ENCODE measurements at regions not wholly inside any gene's neighbourhood (a gene's known extent, or its start where the extent isn't known, plus 50 kb on each side); places are given as distances from the start of the nearest gene placed in this dataset.

DNA sequence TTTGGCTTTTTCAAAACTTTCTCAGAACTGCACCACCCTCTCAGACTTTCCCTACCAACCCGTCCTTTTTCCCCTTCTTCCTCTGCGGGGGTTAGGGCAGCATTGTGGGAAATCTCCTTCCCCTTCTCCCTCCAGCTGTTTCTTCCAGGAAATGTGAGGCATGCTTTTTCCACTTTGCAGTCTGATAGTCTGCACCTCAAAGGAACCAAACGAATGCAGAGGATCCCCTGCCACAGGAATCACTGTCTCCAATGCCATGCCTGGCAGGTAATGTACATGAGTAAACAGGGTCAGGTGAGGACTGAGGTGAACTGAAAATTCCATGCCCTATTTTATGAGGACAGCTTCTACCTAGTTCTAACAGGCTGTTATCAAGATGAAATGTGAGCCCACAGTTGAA, 218.4 kb downstream of the BCAS1 start:
- peaks cover 9 to 10% of the 10 kb centered on the region in 2 experiments for H3K9me3 Mint-ChIP-seq
- H3K4me2 ChIP-seq (ENCODE audit: insufficient read depth, insufficient read length, low read length) = no peak overlapping the region
- no peak overlapping the region for H4K8ac ChIP-seq (replicated peaks; ENCODE audit: insufficient read length, low read depth, low read length)
- no peaks in the 10 kb centered on the region; the same call in 1 of the 2 replicates for H3K4me1 ChIP-seq (ENCODE audit: insufficient read depth, low read length)
- H3K79me2 ChIP-seq (ENCODE audit: insufficient read depth, low read length) = no peaks in the 10 kb centered on the region
- no peaks in the 10 kb centered on the region for H3K23me2 ChIP-seq (ENCODE audit: insufficient read length, low read depth, low read length, poor library complexity, severe bottlenecking)
- H3K14ac ChIP-seq (ENCODE audit: insufficient read depth, low read length) = no peak overlapping the region
- H2BK12ac ChIP-seq (ENCODE audit: insufficient read length, low read depth, low read length) = no peak overlapping the region
- H2BK20ac ChIP-seq (ENCODE audit: low read depth, low read length, poor library complexity, severe bottlenecking) = no peak overlapping the region
- no peak overlapping the region for H4K5ac ChIP-seq (ENCODE audit: insufficient read length, low read depth, low read length)
- no peak overlapping the region for H2AFZ ChIP-seq (ENCODE audit: low read length)
- no peak overlapping the region for H4K91ac ChIP-seq (ENCODE audit: insufficient read length, low read depth, low read length)
- H3K18ac ChIP-seq (ENCODE audit: insufficient read length, low read depth, low read length) = no peak overlapping the region
- no peak overlapping the region for H2BK15ac ChIP-seq (ENCODE audit: low read depth, low read length)
- no peak overlapping the region for H3K23ac ChIP-seq (ENCODE audit: insufficient read length, low read depth, low read length)
- no peak overlapping the region for H3K4ac ChIP-seq (ENCODE audit: low read depth, low read length)
- H4K20me1 ChIP-seq (ENCODE audit: control insufficient read depth, insufficient read depth, insufficient read length) = no peaks in the 10 kb centered on the region
- no peak overlapping the region for H3K9ac ChIP-seq (ENCODE audit: extremely low read depth, insufficient read length, low read length)
- no peak overlapping the region for H3K27ac ChIP-seq (ENCODE audit: insufficient read length, low read depth, low read length)
- TF ChIP-seq, protein P1, sequence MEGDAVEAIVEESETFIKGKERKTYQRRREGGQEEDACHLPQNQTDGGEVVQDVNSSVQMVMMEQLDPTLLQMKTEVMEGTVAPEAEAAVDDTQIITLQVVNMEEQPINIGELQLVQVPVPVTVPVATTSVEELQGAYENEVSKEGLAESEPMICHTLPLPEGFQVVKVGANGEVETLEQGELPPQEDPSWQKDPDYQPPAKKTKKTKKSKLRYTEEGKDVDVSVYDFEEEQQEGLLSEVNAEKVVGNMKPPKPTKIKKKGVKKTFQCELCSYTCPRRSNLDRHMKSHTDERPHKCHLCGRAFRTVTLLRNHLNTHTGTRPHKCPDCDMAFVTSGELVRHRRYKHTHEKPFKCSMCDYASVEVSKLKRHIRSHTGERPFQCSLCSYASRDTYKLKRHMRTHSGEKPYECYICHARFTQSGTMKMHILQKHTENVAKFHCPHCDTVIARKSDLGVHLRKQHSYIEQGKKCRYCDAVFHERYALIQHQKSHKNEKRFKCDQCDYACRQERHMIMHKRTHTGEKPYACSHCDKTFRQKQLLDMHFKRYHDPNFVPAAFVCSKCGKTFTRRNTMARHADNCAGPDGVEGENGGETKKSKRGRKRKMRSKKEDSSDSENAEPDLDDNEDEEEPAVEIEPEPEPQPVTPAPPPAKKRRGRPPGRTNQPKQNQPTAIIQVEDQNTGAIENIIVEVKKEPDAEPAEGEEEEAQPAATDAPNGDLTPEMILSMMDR (conservative IDR thresholded peaks at IDR 0.05) = no peak
- H3K27me3 ChIP-seq (ENCODE audit: insufficient read depth, low read length) = no peaks in the 10 kb centered on the region
- no peak overlapping the region for H3K4me3 Mint-ChIP-seq
- peaks cover 4% of the 10 kb centered on the region for H3K27me3 Mint-ChIP-seq (ENCODE audit: low read depth)
- peaks cover 14 to 21% of the 10 kb centered on the region in 2 experiments for H3K4me1 Mint-ChIP-seq
- H2AK5ac ChIP-seq (ENCODE audit: insufficient read length, low read length) = no peak overlapping the region
- DNase-seq = no peak
- H3K56ac ChIP-seq (ENCODE audit: insufficient read length, low read depth, low read length) = no peak overlapping the region
- H3K9me3 ChIP-seq (ENCODE audit: control insufficient read depth, low read depth, low read length) = no peaks in the 10 kb centered on the region
- peaks cover 5 to 12% (median 5%) of the 10 kb centered on the region in 3 experiments; a peak in 4 of 7 replicates for H3K36me3 Mint-ChIP-seq (ENCODE audit: insufficient read depth in 1 of 3, low read depth in 3 of 3)
- 0 out of 7 replicates have a peak overlapping the region, but pooled peaks of 1 of the 3 experiments have one; percentile 42 for H3K27ac Mint-ChIP-seq
- no peak overlapping the region for H2BK5ac ChIP-seq (ENCODE audit: insufficient read length, low read length)
- H2BK120ac ChIP-seq (ENCODE audit: low read depth, low read length, poor library complexity, severe bottlenecking) = no peak overlapping the region
- WGBS (ENCODE audit: extremely low coverage, insufficient read length, low lambda C conversion rate) = no CpG with 5 or more reads among the region's 3 CpGs
- H3K79me1 ChIP-seq (ENCODE audit: insufficient read depth, low read depth, low read length, poor library complexity, severe bottlenecking) = no peaks in the 10 kb centered on the region
- no peak overlapping the region for H3T11ph ChIP-seq (ENCODE audit: low read length)
